ENCODE measurements at regions not wholly inside any gene's neighbourhood (a gene's known extent, or its start where the extent isn't known, plus 50 kb on each side); places are given as distances from the start of the nearest gene placed in this dataset.

GRCh38 chr4:134073711-134074110 is 127.9 kb downstream of the PABPC4L start:
- no peak overlapping the region for H3K23ac ChIP-seq (ENCODE audit: insufficient read length, low read depth, low read length)
- H2BK15ac ChIP-seq (ENCODE audit: low read depth, low read length) = no peak overlapping the region
- no peak for DNase-seq
- Mint-ChIP-seq H3K9me3 (peaks cover 0 to 5% of the 10 kb centered on the region in 2 experiments; a peak in 2 of 5 replicates), H3K4me3 (no peak overlapping the region), H3K27ac (no peak overlapping the region), H3K4me1 (peaks cover 0 to 4% of the 10 kb centered on the region in 2 experiments; a peak in 1 of 4 replicates), H3K36me3 (ENCODE audit: insufficient read depth in 1 of 3, low read depth in 3 of 3) (peaks cover 0 to 10% (median 0%) of the 10 kb centered on the region in 3 experiments; a peak in 4 of 7 replicates), H3K27me3 (ENCODE audit: low read depth) (no peaks in the 10 kb centered on the region)
- no peak overlapping the region for H3K9ac ChIP-seq (ENCODE audit: extremely low read depth, insufficient read length, low read length)
- H2BK20ac ChIP-seq (ENCODE audit: low read depth, low read length, poor library complexity, severe bottlenecking) = no peak overlapping the region
- no peak for TF ChIP-seq CTCF (conservative IDR thresholded peaks at IDR 0.05)
- H2AK5ac ChIP-seq (ENCODE audit: insufficient read length, low read length) = no peak overlapping the region
- no peak overlapping the region for H3K18ac ChIP-seq (ENCODE audit: insufficient read length, low read depth, low read length)
- H4K5ac ChIP-seq (ENCODE audit: insufficient read length, low read depth, low read length) = no peak overlapping the region
- H2BK120ac ChIP-seq (ENCODE audit: low read depth, low read length, poor library complexity, severe bottlenecking) = no peak overlapping the region
- H2AFZ ChIP-seq (ENCODE audit: low read length) = no peak overlapping the region
- no peaks in the 10 kb centered on the region for H3K79me2 ChIP-seq (ENCODE audit: insufficient read depth, low read length)
- H3K9me3 ChIP-seq (ENCODE audit: control insufficient read depth, low read depth, low read length) = no peaks in the 10 kb centered on the region
- H3T11ph ChIP-seq (ENCODE audit: low read length) = no peak overlapping the region
- no peak overlapping the region for H2BK5ac ChIP-seq (ENCODE audit: insufficient read length, low read length)
- no CpG with 5 or more reads among the region's 2 CpGs for WGBS (ENCODE audit: extremely low coverage, insufficient read length, low lambda C conversion rate)
- no peaks in the 10 kb centered on the region for H4K20me1 ChIP-seq (ENCODE audit: control insufficient read depth, insufficient read depth, insufficient read length)
- no peaks in the 10 kb centered on the region for H3K79me1 ChIP-seq (ENCODE audit: insufficient read depth, low read depth, low read length, poor library complexity, severe bottlenecking)
- H3K4me1 ChIP-seq (ENCODE audit: insufficient read depth, low read length) = no peaks in the 10 kb centered on the region; the same call in 1 of the 2 replicates
- H4K91ac ChIP-seq (ENCODE audit: insufficient read length, low read depth, low read length) = no peak overlapping the region
- H3K56ac ChIP-seq (ENCODE audit: insufficient read length, low read depth, low read length) = no peak overlapping the region
- no peaks in the 10 kb centered on the region for H3K27me3 ChIP-seq (ENCODE audit: insufficient read depth, low read length)
- no peaks in the 10 kb centered on the region for H3K23me2 ChIP-seq (ENCODE audit: insufficient read length, low read depth, low read length, poor library complexity, severe bottlenecking)
- H3K4ac ChIP-seq (ENCODE audit: low read depth, low read length) = no peak overlapping the region
- H4K8ac ChIP-seq (replicated peaks; ENCODE audit: insufficient read length, low read depth, low read length) = no peak overlapping the region
- H3K27ac ChIP-seq (ENCODE audit: insufficient read length, low read depth, low read length) = no peak overlapping the region
- no peak overlapping the region for H3K4me2 ChIP-seq (ENCODE audit: insufficient read depth, insufficient read length, low read length)
- no peak overlapping the region for H2BK12ac ChIP-seq (ENCODE audit: insufficient read length, low read depth, low read length)
- H3K14ac ChIP-seq (ENCODE audit: insufficient read depth, low read length) = no peak overlapping the region

Data from H9 (cell line).